AG04449 (cell line): ENCODE measurements at regions not wholly inside any gene's neighbourhood (a gene's known extent, or its start where the extent isn't known, plus 50 kb on each side); places are given as distances from the start of the nearest gene placed in this dataset.

Source experiments
- CTCF ChIA-PET: fragments of 350-600 bp; formaldehyde crosslinking; extraction: SDS; loops from one replicate; lab custom pipeline; 2021; ENCODE audit warnings: antibody characterized with exemption; lab: Yijun Ruan, JAX
- POLR2A ChIA-PET: fragments of 400-600, 350-600 bp; formaldehyde crosslinking; extraction: SDS; loops from one replicate; lab custom pipeline; 2020; ENCODE audit warnings: antibody characterized with exemption, inconsistent platforms; lab: Yijun Ruan, JAX
- DNase-seq: peaks from one replicate; pipeline ENCODE4 v3.0.0-alpha.2; 2010; ENCODE audit warnings: low read depth, low spot score
- H3K4me3 ChIP-seq: 2 replicates; pipeline ENCODE4 v1.5.1; 2011; ENCODE audit warnings: low read depth, mild to moderate bottlenecking, control low read depth, low read length
- CTCF ChIP-seq: IDR thresholded peaks from one replicate; pipeline ENCODE4 v1.5.1; 2011; ENCODE audit warnings: mild to moderate bottlenecking, moderate library complexity, low read length, control low read depth, inconsistent platforms; ENCODE audit not compliant: insufficient read depth; ENCODE audit errors: missing control alignments

- CTCF ChIA-PET = no interaction called here
- no peak for TF ChIP-seq CTCF
- no peak overlapping the region for H3K4me3 ChIP-seq
- POLR2A ChIA-PET = no interaction called here
- no peak for DNase-seq
These were observed 333.2 kb downstream of the SAMD5 start for GRCh38 chr6:147841547-147842148.

DNA sequence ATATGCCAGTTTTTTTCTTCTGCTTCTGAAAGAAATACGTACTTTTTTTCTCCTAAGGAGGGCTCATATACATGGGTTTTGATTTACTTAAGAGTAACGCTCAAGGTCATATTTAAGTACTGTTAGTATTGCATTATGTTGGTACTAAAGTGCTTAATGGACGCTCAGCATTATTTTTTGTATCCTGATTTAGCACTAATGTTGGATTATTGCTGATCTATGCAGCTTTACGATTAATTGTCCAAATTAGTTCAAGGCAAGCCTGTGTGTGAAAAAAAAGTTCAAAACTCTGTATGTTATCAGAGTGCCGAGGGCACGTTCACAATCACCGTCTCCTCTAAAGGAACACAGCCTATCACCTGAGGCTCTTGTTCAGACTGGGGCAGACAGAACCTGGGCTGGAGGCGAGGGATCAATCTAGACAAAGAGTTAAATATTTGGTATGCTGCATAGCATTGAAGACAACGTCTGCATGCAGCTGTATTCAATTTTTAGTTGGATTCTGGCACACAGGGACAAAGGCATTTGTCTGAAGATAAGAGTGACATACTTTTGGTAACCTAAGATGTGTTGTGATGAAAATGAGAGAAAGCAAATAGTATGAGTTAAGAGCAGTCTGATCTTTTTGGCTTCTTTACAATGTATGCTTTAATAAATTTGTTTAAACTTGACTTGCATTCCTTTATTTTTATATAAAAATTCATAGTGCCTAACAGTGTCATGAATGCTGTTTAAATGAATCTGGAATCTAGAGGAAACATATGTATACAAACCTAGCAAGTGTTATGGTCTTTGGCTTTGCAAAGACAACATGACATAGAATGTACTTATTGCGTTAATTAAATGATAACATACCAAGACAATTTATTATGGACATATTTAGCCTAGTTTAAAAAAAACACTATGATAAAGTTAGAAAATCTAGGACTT lies 341.2 kb downstream of the SAMD5 start:
- POLR2A ChIA-PET = no interaction called here
- no peak for TF ChIP-seq CTCF
- H3K4me3 ChIP-seq = no peak overlapping the region
- DNase-seq = no peak
- CTCF ChIA-PET = no interaction called here

DNA sequence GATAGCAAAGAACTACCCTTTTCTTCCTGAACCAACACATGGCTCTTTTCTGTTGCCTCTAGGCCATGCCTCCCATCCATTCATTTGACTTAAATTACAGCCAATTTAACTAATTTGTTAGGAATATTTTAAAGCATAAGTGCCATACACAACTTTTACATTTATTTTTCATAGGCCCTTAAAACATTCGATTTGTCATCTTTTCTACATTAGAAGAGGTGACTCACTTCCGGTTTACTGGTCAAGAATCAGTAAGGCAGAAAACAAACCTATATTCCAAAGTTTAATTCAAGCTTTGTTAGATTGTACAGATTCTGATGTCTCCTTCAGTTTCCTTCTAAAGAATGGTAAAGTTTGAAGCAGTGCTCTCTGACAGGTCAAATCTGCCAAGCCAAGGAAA lies 344.3 kb downstream of the SAMD5 start:
- H3K4me3 ChIP-seq = no peak overlapping the region
- CTCF ChIA-PET = no interaction called here
- POLR2A ChIA-PET = no interaction called here
- no peak for DNase-seq
- TF ChIP-seq CTCF = no peak

- ChIA-PET CTCF (no interaction called here), POLR2A (no interaction called here)
These were observed 345.1 kb downstream of the SAMD5 start for GRCh38 chr6:147853574-147853973.

GRCh38 chr6:147855803-147856482 lies 347.5 kb downstream of the SAMD5 start:
- ChIA-PET CTCF (no interaction called here), POLR2A (no interaction called here)
- TF ChIP-seq CTCF = no peak
- DNase-seq = no peak
- H3K4me3 ChIP-seq = no peak overlapping the region

More at GRCh38 chr6:147853574-147853973, 345.1 kb downstream of the SAMD5 start:
- no peak for TF ChIP-seq CTCF
- DNase-seq = no peak
- H3K4me3 ChIP-seq = no peak overlapping the region

DNA sequence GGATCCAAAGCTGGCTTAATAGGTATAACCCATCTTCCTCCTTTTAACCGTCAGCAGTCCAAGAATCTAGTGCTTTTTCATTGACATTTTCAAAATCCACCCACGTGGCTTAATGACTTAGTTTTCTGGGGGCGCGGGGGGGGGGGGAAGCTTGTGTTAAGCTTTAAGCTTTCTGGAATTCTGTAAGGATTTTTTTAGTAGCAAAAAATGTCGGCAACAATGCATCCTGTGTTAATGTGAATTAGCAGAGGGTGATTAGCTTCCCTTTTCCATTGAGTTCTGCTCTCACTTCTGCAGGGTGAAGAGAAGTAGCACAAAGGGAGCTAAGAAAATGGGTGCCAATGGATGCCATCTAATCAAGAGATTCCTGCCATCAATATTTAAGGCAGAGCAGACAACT lies 348.2 kb downstream of the SAMD5 start:
- ChIA-PET CTCF (no interaction called here), POLR2A (no interaction called here)
- DNase-seq = no peak
- no peak for TF ChIP-seq CTCF
- no peak overlapping the region for H3K4me3 ChIP-seq
